IMR-90 (cell line): ENCODE measurements at regions not wholly inside any gene's neighbourhood (a gene's known extent, or its start where the extent isn't known, plus 50 kb on each side); places are given as distances from the start of the nearest gene placed in this dataset.

Source experiments
- ATAC-seq: fragments of 200-7000 bp; cut with Tn5 transposase; 2 replicates; pipeline ENCODE4 v1.9.1; 2020; ENCODE audit warnings: low read depth, mild to moderate bottlenecking, moderate library complexity
- BruUV-seq: library from RNA; stranded (reverse); fragments of 400-500 nt; replicated peaks from 2 replicates; lab custom pipeline; 2021; lab: Mats Ljungman, UMichigan
- CTCF ChIA-PET: fragments of 300-600 bp; formaldehyde crosslinking; extraction: SDS; loops from one replicate; lab custom pipeline; 2021; ENCODE audit warnings: antibody characterized with exemption; lab: Yijun Ruan, JAX
- POLR2A ChIA-PET: fragments of 300-600 bp; sonication (Branson Sonifier 250); formaldehyde crosslinking; loops from one replicate; lab custom pipeline; 2022; ENCODE audit warnings: antibody characterized with exemption; ENCODE audit not compliant: unreplicated experiment; lab: Charles Lee
- DNase-seq: peaks from one replicate; pipeline ENCODE4 v3.0.0; 2013
- H2AFZ ChIP-seq: replicated peaks from 2 replicates; pipeline ENCODE3; 2013; ENCODE audit warnings: low read length, mild to moderate bottlenecking; ENCODE audit not compliant: poor library complexity
- H2AK5ac ChIP-seq: 2 replicates; pipeline ENCODE4 v1.6.1; 2013; ENCODE audit warnings: low read depth, low read length, inconsistent platforms
- H2AK9ac ChIP-seq: replicated peaks from 2 replicates; pipeline ENCODE3; 2013; ENCODE audit warnings: mild to moderate bottlenecking, low read depth, low read length, moderate library complexity; ENCODE audit not compliant: poor library complexity
- H2BK120ac ChIP-seq: 2 replicates; pipeline ENCODE4 v1.6.1; 2013; ENCODE audit warnings: low read depth, low read length, inconsistent platforms
- H2BK15ac ChIP-seq: 3 replicates; pipeline ENCODE4 v1.6.1; 2013; ENCODE audit warnings: low read depth, low read length, inconsistent platforms
- H2BK20ac ChIP-seq: 2 replicates; pipeline ENCODE4 v1.6.1; 2013; ENCODE audit warnings: low read depth, mild to moderate bottlenecking, inconsistent platforms, low read length, moderate library complexity
- H2BK5ac ChIP-seq: 2 replicates; pipeline ENCODE4 v1.6.1; 2013; ENCODE audit warnings: mild to moderate bottlenecking, low read depth, low read length, inconsistent platforms; ENCODE audit not compliant: poor library complexity, severe bottlenecking
- H3K14ac ChIP-seq: replicated peaks from 2 replicates; pipeline ENCODE4 v1.6.1; 2013; ENCODE audit warnings: low read depth, low read length, inconsistent platforms
- H3K18ac ChIP-seq: 2 replicates; pipeline ENCODE4 v1.6.1; 2013; ENCODE audit warnings: low read depth, low read length, control low read depth
- H3K23ac ChIP-seq: 2 replicates; pipeline ENCODE4 v1.6.1; 2013; ENCODE audit warnings: low read depth, low read length, inconsistent platforms
- H3K27ac ChIP-seq: 2 replicates; pipeline ENCODE4 v1.5.1; 2013; ENCODE audit warnings: mild to moderate bottlenecking, control low read depth, low read length; ENCODE audit not compliant: insufficient read depth
- H3K27me3 ChIP-seq: 2 replicates; pipeline ENCODE4 v1.6.1; 2013; ENCODE audit warnings: low read length; ENCODE audit not compliant: control insufficient read depth, insufficient read depth
- H3K36me3 ChIP-seq: 2 replicates; pipeline ENCODE4 v1.6.1; 2013; ENCODE audit warnings: low read length, mixed read lengths; ENCODE audit not compliant: control insufficient read depth, insufficient read depth
- H3K4ac ChIP-seq: 2 replicates; pipeline ENCODE4 v1.6.1; 2013; ENCODE audit warnings: low read depth, low read length, inconsistent platforms
- H3K4me1 ChIP-seq: 2 replicates; pipeline ENCODE4 v1.6.1; 2013; ENCODE audit warnings: low read length, mixed read lengths; ENCODE audit not compliant: control insufficient read depth, insufficient read depth
- H3K4me2 ChIP-seq: 2 replicates; pipeline ENCODE4 v1.6.1; 2013; ENCODE audit warnings: low read depth, mild to moderate bottlenecking, control low read depth, low read length, moderate library complexity
- H3K4me3 ChIP-seq: 2 replicates; pipeline ENCODE4 v1.5.1; 2013; ENCODE audit warnings: low read depth, mild to moderate bottlenecking, control low read depth, low read length, moderate library complexity; ENCODE audit not compliant: insufficient read depth
- H3K56ac ChIP-seq: 2 replicates; pipeline ENCODE4 v1.6.1; 2013; ENCODE audit warnings: low read length, inconsistent platforms; ENCODE audit not compliant: insufficient read depth; ENCODE audit errors: extremely low read depth
- H3K79me1 ChIP-seq, 2 experiments: 2 replicates each; pipeline ENCODE4 v1.6.1; 2013; ENCODE audit warnings: low read length in 2 of 2, inconsistent platforms in 1 of 2, low read depth in 1 of 2
- H3K9ac ChIP-seq: 2 replicates; pipeline ENCODE4 v1.6.1; 2013; ENCODE audit warnings: low read depth, low read length, control low read depth
- H3K9me1 ChIP-seq: 2 replicates; pipeline ENCODE4 v1.6.1; 2013; ENCODE audit warnings: low read length, inconsistent platforms; ENCODE audit not compliant: insufficient read depth
- H3K9me3 ChIP-seq: 2 replicates; pipeline ENCODE4 v1.6.1; 2013; ENCODE audit warnings: low read length; ENCODE audit not compliant: control insufficient read depth, insufficient read depth
- H4K20me1 ChIP-seq: 2 replicates; pipeline ENCODE4 v1.6.1; 2013; ENCODE audit warnings: low read length, inconsistent platforms; ENCODE audit not compliant: insufficient read depth
- H4K5ac ChIP-seq: 2 replicates; pipeline ENCODE4 v1.6.1; 2013; ENCODE audit warnings: mild to moderate bottlenecking, low read depth, low read length, control low read depth
- H4K8ac ChIP-seq, 2 experiments: 2 replicates each; pipeline ENCODE4 v1.6.1; 2013; ENCODE audit warnings: low read depth in 2 of 2, low read length in 2 of 2, control low read depth in 1 of 2, inconsistent platforms in 1 of 2
- H4K91ac ChIP-seq: 2 replicates; pipeline ENCODE4 v1.6.1; 2013; ENCODE audit warnings: low read depth, low read length, inconsistent platforms; ENCODE audit not compliant: insufficient read depth
- BHLHE40 ChIP-seq: fragments of 150-350 bp; IDR thresholded peaks from 2 replicates; pipeline ENCODE4 v1.6.1; 2016; ENCODE audit warnings: mild to moderate bottlenecking, low read depth, low read length
- CEBPB ChIP-seq: IDR thresholded peaks from 2 replicates; pipeline ENCODE4 v1.6.1; 2012; ENCODE audit warnings: low read depth, low read length, improper control_type of control experiment
- CHD1 ChIP-seq: IDR thresholded peaks from 2 replicates; pipeline ENCODE4 v1.6.1; 2012; ENCODE audit warnings: low read depth, low read length, improper control_type of control experiment
- FOS ChIP-seq: fragments of 150-350 bp; IDR thresholded peaks from 2 replicates; pipeline ENCODE4 v1.6.1; 2016; ENCODE audit warnings: low read depth, low read length
- MAFK ChIP-seq: IDR thresholded peaks from 2 replicates; pipeline ENCODE4 v1.6.1; 2012; ENCODE audit warnings: low read depth, low read length, improper control_type of control experiment
- MAZ ChIP-seq: IDR thresholded peaks from 2 replicates; pipeline ENCODE4 v1.6.1; 2012; ENCODE audit warnings: low read depth, mild to moderate bottlenecking, low read length, improper control_type of control experiment, moderate library complexity, borderline replicate concordance
- MXI1 ChIP-seq: IDR thresholded peaks from 2 replicates; pipeline ENCODE4 v1.6.1; 2012; ENCODE audit warnings: low read depth, mild to moderate bottlenecking, low read length, moderate library complexity, borderline replicate concordance
- NFE2L2 ChIP-seq: fragments of 150-350 bp; IDR thresholded peaks from 2 replicates; pipeline ENCODE4 v1.6.1; 2016; ENCODE audit warnings: low read depth, mild to moderate bottlenecking, low read length
- POLR2A ChIP-seq: IDR thresholded peaks from 2 replicates; pipeline ENCODE4 v1.6.1; 2012; ENCODE audit warnings: mild to moderate bottlenecking, low read depth, low read length
- RAD21 ChIP-seq: IDR thresholded peaks from 2 replicates; pipeline ENCODE4 v1.6.1; 2012; ENCODE audit warnings: low read length, improper control_type of control experiment
- RCOR1 ChIP-seq: IDR thresholded peaks from 2 replicates; pipeline ENCODE4 v1.6.1; 2012; ENCODE audit warnings: mild to moderate bottlenecking, low read length, improper control_type of control experiment; ENCODE audit not compliant: insufficient replicate concordance
- RFX5 ChIP-seq: IDR thresholded peaks from 2 replicates; pipeline ENCODE4 v1.8.0; 2012; ENCODE audit warnings: low read depth, mild to moderate bottlenecking, low read length, moderate library complexity
- SMC3 ChIP-seq: fragments of 150-350 bp; IDR thresholded peaks from 2 replicates; pipeline ENCODE4 v1.6.1; 2016; ENCODE audit warnings: low read depth, mild to moderate bottlenecking, antibody characterized with exemption, low read length, moderate library complexity
- USF2 ChIP-seq: fragments of 150-350 bp; IDR thresholded peaks from 2 replicates; pipeline ENCODE4 v1.6.1; 2017; ENCODE audit warnings: mild to moderate bottlenecking, antibody characterized with exemption, low read length, low read depth
- WGBS, 2 experiments: methylation state at CpG; one replicate each; pipeline versions ENCODE4 v1.1.5 to v1.1.7; 2013; ENCODE audit warnings: missing lambda C conversion rate in 2 of 2; ENCODE audit not compliant: insufficient read length in 1 of 2; ENCODE audit errors: extremely low coverage in 2 of 2; 5-methylcytosine and 5-hydroxymethylcytosine counted together
- dilution Hi-C: fragments of 300-500 bp; cut with HindIII; formaldehyde crosslinking; loops from one replicate; pipeline ENCODE4 v1.14.3; 2018; ENCODE audit warnings: low sequenced_read_pairs; ENCODE audit not compliant: unreplicated experiment
- in situ Hi-C: fragments of 300-500 bp; cut with MboI; formaldehyde crosslinking; loops from 3 replicates; pipeline ENCODE4 v1.14.3; 2019; ENCODE audit warnings: low sequenced_read_pairs, inconsistent platforms, mixed read lengths
- intact Hi-C: fragments of 100-400 bp; cut with micrococcal nuclease; formaldehyde crosslinking; loops from 2 replicates; pipeline ENCODE4 v1.10.0; 2022
- TF ChIP-seq, protein P1 (sequence below): fragments of 150-350 bp; IDR thresholded peaks from 2 replicates; pipeline ENCODE4 v1.6.1; 2016; ENCODE audit warnings: low read depth, mild to moderate bottlenecking, low read length, moderate library complexity, borderline replicate concordance
- TF ChIP-seq, protein P2 (sequence below): conservative IDR thresholded peaks from 2 replicates; pipeline ENCODE4 v1.5.1; 2012; ENCODE audit warnings: mild to moderate bottlenecking, low read depth, low read length, improper control_type of control experiment

GRCh38 chr20:4406627-4407026 lies 157.5 kb upstream of the ADRA1D start:
- Histone ChIP-seq H3K9me3 (no peaks in the 10 kb centered on the region), H3K4me1 (peaks cover 1% of the 10 kb centered on the region; the same call in 1 of the 2 replicates), H3K9ac (no peak overlapping the region), H4K91ac (no peak overlapping the region), H3K18ac (no peak overlapping the region), H4K5ac (no peak overlapping the region), H3K56ac (no peak overlapping the region), H2BK20ac (peak overlapping the region; percentile 76; the same call in 1 of the 2 replicates), H3K79me1 (no peaks in the 10 kb centered on the region), H3K36me3 (no peaks in the 10 kb centered on the region), H3K4me2 (no peak overlapping the region), H2BK15ac (0 out of 3 replicates have a peak overlapping the region, but pooled peaks have one; percentile 22), H2AK5ac (0 out of 2 replicates have a peak overlapping the region, but pooled peaks have one; percentile 34), H2AFZ (peak overlapping the region; percentile 73), H2AK9ac (no peak overlapping the region), H3K27ac (no peak overlapping the region), H3K14ac (peak overlapping the region; percentile 67; the same call in 1 of the 2 replicates), H2BK5ac (no peak overlapping the region), H4K20me1 (no peaks in the 10 kb centered on the region), H3K4me3 (no peak overlapping the region), H3K23ac (0 out of 2 replicates have a peak overlapping the region, but pooled peaks have one; percentile 62), H3K27me3 (peaks cover 8% of the 10 kb centered on the region), H4K8ac (0 out of 4 replicates have a peak overlapping the region, but pooled peaks of 1 of the 2 experiments have one; percentile 1), H2BK120ac (peak overlapping the region; percentile 45; the same call in 1 of the 2 replicates), H3K9me1 (no peaks in the 10 kb centered on the region; the same call in none of the 2 replicates), H3K4ac (peak overlapping the region; percentile 52; the same call in 1 of the 2 replicates)
- in situ Hi-C loops (no loop called here), intact Hi-C loops (no loop called here), dilution Hi-C loops (no loop called here)
- no TSS peak for BruUV-seq
- ChIA-PET POLR2A (no interaction called here), CTCF (no interaction called here)
- peak; percentile 88 for DNase-seq
- peak; percentile 77 for ATAC-seq
- WGBS, 2 experiments = 33% methylated on average over 2 of the region's 4 CpGs; no CpG with 5 or more reads in 1 of the 2 experiments
- TF ChIP-seq CHD1 (no peak), MAZ (no peak), RFX5 (no peak), BHLHE40 (no peak), POLR2A (no peak), MXI1 (no peak), SMC3 (no peak), RAD21 (0 out of 2 replicates have a peak, but pooled peaks have one; percentile 7), USF2 (no peak), FOS (peak; percentile 69), RCOR1 (peak; percentile 60), NFE2L2 (no peak), MAFK (no peak), CEBPB (no peak)
- TF ChIP-seq, protein P1, sequence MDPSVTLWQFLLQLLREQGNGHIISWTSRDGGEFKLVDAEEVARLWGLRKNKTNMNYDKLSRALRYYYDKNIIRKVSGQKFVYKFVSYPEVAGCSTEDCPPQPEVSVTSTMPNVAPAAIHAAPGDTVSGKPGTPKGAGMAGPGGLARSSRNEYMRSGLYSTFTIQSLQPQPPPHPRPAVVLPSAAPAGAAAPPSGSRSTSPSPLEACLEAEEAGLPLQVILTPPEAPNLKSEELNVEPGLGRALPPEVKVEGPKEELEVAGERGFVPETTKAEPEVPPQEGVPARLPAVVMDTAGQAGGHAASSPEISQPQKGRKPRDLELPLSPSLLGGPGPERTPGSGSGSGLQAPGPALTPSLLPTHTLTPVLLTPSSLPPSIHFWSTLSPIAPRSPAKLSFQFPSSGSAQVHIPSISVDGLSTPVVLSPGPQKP = no peak
- TF ChIP-seq, protein P2, sequence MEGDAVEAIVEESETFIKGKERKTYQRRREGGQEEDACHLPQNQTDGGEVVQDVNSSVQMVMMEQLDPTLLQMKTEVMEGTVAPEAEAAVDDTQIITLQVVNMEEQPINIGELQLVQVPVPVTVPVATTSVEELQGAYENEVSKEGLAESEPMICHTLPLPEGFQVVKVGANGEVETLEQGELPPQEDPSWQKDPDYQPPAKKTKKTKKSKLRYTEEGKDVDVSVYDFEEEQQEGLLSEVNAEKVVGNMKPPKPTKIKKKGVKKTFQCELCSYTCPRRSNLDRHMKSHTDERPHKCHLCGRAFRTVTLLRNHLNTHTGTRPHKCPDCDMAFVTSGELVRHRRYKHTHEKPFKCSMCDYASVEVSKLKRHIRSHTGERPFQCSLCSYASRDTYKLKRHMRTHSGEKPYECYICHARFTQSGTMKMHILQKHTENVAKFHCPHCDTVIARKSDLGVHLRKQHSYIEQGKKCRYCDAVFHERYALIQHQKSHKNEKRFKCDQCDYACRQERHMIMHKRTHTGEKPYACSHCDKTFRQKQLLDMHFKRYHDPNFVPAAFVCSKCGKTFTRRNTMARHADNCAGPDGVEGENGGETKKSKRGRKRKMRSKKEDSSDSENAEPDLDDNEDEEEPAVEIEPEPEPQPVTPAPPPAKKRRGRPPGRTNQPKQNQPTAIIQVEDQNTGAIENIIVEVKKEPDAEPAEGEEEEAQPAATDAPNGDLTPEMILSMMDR = no peak
